Neural crest cell (in vitro differentiated cells): ENCODE measurements at regions not wholly inside any gene's neighbourhood (a gene's known extent, or its start where the extent isn't known, plus 50 kb on each side); places are given as distances from the start of the nearest gene placed in this dataset.
"Not testable (repeated sequence)": the region's sequence is repeated elsewhere in the genome, so short reads cannot be mapped to it uniquely, and the experiment has no call there.

Experiments
- DNase-seq: peaks from one replicate; pipeline ENCODE4 v3.0.0; 2021; ENCODE audit warnings: low read depth, mixed read lengths, low spot score
- H3K27ac Mint-ChIP-seq: one replicate; pipeline ENCODE4 v1.8.0; 2021; ENCODE audit warnings: mild to moderate bottlenecking, mixed read lengths; ENCODE audit not compliant: unreplicated experiment
- H3K27me3 Mint-ChIP-seq: 2 replicates; pipeline ENCODE4 v1.8.0; 2021; ENCODE audit warnings: low read depth, mild to moderate bottlenecking, mixed read lengths
- H3K36me3 Mint-ChIP-seq: 2 replicates; pipeline ENCODE4 v1.8.0; 2021; ENCODE audit warnings: low read depth, mild to moderate bottlenecking, mixed read lengths
- H3K4me1 Mint-ChIP-seq: 2 replicates; pipeline ENCODE4 v1.8.0; 2021; ENCODE audit warnings: mixed read lengths
- H3K4me3 Mint-ChIP-seq: one replicate; pipeline ENCODE4 v1.8.0; 2021; ENCODE audit warnings: mild to moderate bottlenecking, mixed read lengths
- H3K9me3 Mint-ChIP-seq: 2 replicates; pipeline ENCODE4 v1.8.0; 2021; ENCODE audit warnings: mixed read lengths
- CTCF ChIP-seq: fragments of 200-600 bp; sonication (generic); conservative IDR thresholded peaks from 2 replicates; pipeline ENCODE4 v1.5.0; 2021; ENCODE audit warnings: antibody characterized with exemption, mild to moderate bottlenecking

- Mint-ChIP-seq H3K9me3 (peaks cover 3% of the 10 kb centered on the region), H3K36me3 (peaks cover 6% of the 10 kb centered on the region), H3K4me3 (no peak overlapping the region), H3K27ac (no peak overlapping the region), H3K4me1 (no peaks in the 10 kb centered on the region), H3K27me3 (no peaks in the 10 kb centered on the region)
- no peak for DNase-seq
- TF ChIP-seq CTCF, result no peak
Observed at GRCh38 chr5:102590467-102590866, 91.7 kb upstream of the SLCO6A1 start.

GRCh38 chr5:102591650-102592049 is 92.8 kb upstream of the SLCO6A1 start:
- Mint-ChIP-seq H3K4me1 (no peaks in the 10 kb centered on the region), H3K36me3 (peaks cover 6% of the 10 kb centered on the region), H3K27ac (no peak overlapping the region), H3K27me3 (no peaks in the 10 kb centered on the region), H3K4me3 (no peak overlapping the region), H3K9me3 (peaks cover 3% of the 10 kb centered on the region)
- no peak for DNase-seq
- no peak for TF ChIP-seq CTCF

- H3K36me3 Mint-ChIP-seq, result not testable (repeated sequence)
Observed at GRCh38 chr5:102592586-102592985, 93.8 kb upstream of the SLCO6A1 start.

GRCh38 chr5:102594192-102594591 is 95.4 kb upstream of the SLCO6A1 start:
- no peaks in the 10 kb centered on the region for H3K4me1 Mint-ChIP-seq
- no peak for DNase-seq
- TF ChIP-seq CTCF, result no peak
- H3K4me3 Mint-ChIP-seq, result no peak overlapping the region
- no peak overlapping the region for H3K27ac Mint-ChIP-seq
- peaks cover 6% of the 10 kb centered on the region for H3K36me3 Mint-ChIP-seq
- no peaks in the 10 kb centered on the region for H3K27me3 Mint-ChIP-seq
- H3K9me3 Mint-ChIP-seq, result peaks cover 3% of the 10 kb centered on the region

More at GRCh38 chr5:102592586-102592985, 93.8 kb upstream of the SLCO6A1 start:
- not testable (repeated sequence) for H3K4me3 Mint-ChIP-seq, H3K27ac Mint-ChIP-seq, H3K27me3 Mint-ChIP-seq, DNase-seq, H3K4me1 Mint-ChIP-seq, H3K9me3 Mint-ChIP-seq

GRCh38 chr5:102595332-102595731 is 96.5 kb upstream of the SLCO6A1 start:
- Mint-ChIP-seq H3K4me1 (no peaks in the 10 kb centered on the region), H3K27me3 (no peaks in the 10 kb centered on the region), H3K36me3 (peaks cover 6% of the 10 kb centered on the region), H3K4me3 (no peak overlapping the region), H3K27ac (no peak overlapping the region), H3K9me3 (peaks cover 3% of the 10 kb centered on the region)
- TF ChIP-seq CTCF, result no peak
- DNase-seq, result no peak

GRCh38 chr5:102596113-102596512 is 97.3 kb upstream of the SLCO6A1 start:
- peaks cover 6% of the 10 kb centered on the region for H3K36me3 Mint-ChIP-seq
- no peaks in the 10 kb centered on the region for H3K27me3 Mint-ChIP-seq
- no peak for TF ChIP-seq CTCF
- no peak for DNase-seq
- no peak overlapping the region for H3K27ac Mint-ChIP-seq
- H3K4me3 Mint-ChIP-seq, result no peak overlapping the region
- H3K4me1 Mint-ChIP-seq, result no peaks in the 10 kb centered on the region
- peaks cover 3% of the 10 kb centered on the region for H3K9me3 Mint-ChIP-seq
